GM21576 (cell line): ENCODE measurements at regions not wholly inside any gene's neighbourhood (a gene's known extent, or its start where the extent isn't known, plus 50 kb on each side); places are given as distances from the start of the nearest gene placed in this dataset.

Source experiments
- ATAC-seq: cut with Tn5 transposase; IDR thresholded peaks from one replicate; pipeline ENCODE4 v1.9.1; 2021; ENCODE audit warnings: mild to moderate bottlenecking, moderate library complexity; ENCODE audit not compliant: unreplicated experiment

DNA sequence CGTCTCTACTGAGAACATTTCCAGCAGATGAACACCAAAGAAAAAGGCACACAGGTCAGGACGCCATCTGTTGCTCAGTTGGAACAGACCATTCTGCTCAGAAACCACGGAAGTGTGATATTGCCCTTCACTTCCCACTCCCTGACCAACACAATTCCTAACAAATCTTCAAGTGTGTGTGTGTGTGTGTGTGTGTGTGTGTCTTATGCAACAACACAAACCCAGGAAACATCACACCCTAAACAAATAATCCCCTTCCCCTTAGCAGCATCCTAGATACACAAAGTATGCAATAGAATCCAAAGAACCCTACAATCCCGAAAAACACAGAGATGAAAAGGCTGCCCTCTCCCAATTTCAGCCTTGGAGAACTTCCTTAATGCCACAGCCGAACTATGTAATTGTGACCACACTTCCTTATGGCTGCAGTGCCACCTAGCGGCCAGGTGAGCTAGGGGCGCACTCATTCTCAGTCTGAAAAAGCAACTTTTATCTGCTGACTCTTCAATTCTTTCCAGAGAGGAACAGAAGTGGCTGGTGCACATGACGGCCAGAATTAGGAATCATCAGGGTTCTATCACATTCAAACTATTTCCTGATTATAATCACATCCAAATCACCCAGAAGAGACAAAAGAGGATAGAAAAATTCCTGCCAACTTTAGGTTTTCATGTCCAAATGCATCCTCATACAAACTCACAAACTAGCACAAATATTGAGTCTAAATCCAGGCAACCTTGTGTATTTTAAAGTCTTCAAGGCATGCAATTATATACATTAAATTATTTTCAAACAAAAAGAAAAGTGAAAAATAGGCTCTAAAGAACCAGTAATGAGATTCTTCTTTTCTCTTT is 164.9 kb downstream of the DHX15 start:
- peak; percentile 90 for ATAC-seq

- ATAC-seq = no peak
These were observed 167.1 kb downstream of the DHX15 start for GRCh38 chr4:24417206-24417605.

DNA sequence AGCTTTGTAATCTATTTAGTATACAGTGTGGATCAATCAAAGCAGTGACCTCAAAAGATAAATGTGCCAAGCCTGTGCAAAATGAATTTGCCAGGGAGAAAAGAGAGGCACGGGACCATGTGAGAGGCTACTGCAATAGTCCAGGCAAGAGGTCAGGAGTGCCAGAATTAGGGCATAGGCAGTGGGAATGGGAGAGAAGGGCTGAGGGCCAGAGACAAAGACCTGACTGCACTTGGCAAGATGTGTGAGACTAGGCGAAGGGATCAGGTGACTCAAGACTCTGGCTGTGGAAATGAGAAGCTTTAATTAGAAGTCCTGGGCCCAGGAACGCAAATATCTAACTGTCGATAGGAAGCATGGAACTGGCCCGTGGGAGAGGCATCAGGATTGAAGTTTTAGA is 168.1 kb downstream of the DHX15 start:
- no peak for ATAC-seq

- no peak for ATAC-seq
These were observed 171.0 kb downstream of the DHX15 start for GRCh38 chr4:24413311-24413784.

DNA sequence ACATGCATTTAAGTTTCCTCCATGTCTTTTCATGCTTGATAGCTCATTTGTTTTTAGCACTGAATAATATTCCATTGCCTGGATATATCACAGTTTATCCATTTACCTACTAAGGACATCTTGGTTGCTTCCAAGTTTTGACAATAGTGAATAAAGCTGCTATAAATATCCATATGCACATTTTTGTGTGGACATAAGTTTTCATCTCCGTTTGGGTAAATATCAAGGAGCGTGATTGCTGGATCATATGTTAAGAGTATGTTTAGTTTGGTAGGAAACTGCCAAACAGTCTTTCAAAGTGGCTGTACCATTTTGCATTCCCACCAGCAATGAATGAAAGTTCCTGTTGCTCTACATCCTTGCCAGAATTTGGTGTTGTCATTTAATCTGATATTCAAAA is 172.5 kb downstream of the DHX15 start:
- ATAC-seq = no peak

DNA sequence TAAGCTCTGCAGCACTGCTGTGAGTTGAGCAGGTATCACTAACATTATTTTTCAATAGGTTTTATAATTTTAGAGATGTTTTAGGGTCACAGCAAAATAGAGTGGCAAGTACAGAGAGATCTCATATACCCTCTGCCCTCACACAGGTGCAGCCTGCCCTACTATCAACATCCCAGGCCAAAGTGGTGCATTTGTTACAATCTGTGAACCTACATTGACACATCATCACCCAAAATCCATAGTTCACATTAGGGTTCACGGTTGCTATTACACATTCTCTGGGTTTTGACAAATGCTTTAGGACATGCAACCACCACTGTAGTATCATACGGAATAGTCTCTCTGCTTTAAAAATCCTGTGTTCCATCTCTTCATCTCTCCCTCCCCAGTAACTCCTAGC is 173.1 kb downstream of the DHX15 start:
- no peak for ATAC-seq

DNA sequence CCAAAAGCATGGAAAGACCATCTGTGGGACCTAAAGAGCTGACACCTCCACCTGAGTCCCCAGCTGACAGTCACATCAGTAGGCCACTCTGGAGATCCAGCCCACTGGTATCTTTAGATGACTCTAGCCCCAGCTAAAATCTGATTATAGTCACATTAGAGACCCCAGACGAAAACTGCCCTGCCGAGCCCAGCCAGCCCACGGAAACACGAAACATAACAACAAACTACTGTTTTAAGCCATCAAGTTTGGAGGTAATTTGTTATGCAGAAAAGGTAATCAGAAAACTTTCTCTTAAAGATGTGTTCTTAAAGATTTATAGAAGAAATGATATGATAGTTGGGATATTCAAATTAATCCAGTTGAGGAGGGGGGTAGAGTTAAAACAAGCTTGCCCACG is 175.7 kb downstream of the DHX15 start:
- no peak for ATAC-seq

- no peak for ATAC-seq
These were observed 178.4 kb downstream of the DHX15 start for GRCh38 chr4:24405926-24406325.

- no peak for ATAC-seq
These were observed 179.0 kb downstream of the DHX15 start for GRCh38 chr4:24405341-24405740.

DNA sequence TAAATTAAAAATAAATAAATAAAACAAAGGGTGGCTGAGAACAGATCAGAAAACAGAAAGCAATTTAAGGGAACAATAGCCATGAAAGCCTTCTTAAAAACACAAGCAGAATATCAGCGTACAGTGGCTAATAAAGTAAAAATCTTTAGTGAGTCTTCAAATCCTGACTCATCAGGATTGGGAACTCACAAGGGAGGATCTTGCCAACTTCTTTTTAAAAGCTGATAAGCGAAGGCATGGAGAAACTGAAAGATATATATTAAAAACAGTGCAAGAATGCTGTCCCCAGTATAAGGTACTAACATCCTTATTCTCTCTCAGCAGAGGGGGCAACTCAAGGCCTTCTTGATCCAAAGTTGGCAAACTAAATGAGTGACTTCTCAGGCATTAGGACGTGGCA is 180.1 kb downstream of the DHX15 start:
- ATAC-seq = no peak

GRCh38 chr4:24403265-24403664 is 181.1 kb downstream of the DHX15 start:
- no peak for ATAC-seq

GRCh38 chr4:24400537-24400936 is 183.8 kb downstream of the DHX15 start:
- no peak for ATAC-seq

- no peak for ATAC-seq
These were observed 187.4 kb downstream of the DHX15 start for GRCh38 chr4:24396988-24397387.

GRCh38 chr4:24395937-24396336 is 188.4 kb downstream of the DHX15 start:
- ATAC-seq = no peak

GRCh38 chr4:24394041-24394440 is 190.3 kb downstream of the DHX15 start:
- no peak for ATAC-seq

- no peak for ATAC-seq
These were observed 191.7 kb downstream of the DHX15 start for GRCh38 chr4:24392613-24393012.

GRCh38 chr4:24382381-24382780 is 202.0 kb downstream of the DHX15 start:
- ATAC-seq = peak; percentile 89

DNA sequence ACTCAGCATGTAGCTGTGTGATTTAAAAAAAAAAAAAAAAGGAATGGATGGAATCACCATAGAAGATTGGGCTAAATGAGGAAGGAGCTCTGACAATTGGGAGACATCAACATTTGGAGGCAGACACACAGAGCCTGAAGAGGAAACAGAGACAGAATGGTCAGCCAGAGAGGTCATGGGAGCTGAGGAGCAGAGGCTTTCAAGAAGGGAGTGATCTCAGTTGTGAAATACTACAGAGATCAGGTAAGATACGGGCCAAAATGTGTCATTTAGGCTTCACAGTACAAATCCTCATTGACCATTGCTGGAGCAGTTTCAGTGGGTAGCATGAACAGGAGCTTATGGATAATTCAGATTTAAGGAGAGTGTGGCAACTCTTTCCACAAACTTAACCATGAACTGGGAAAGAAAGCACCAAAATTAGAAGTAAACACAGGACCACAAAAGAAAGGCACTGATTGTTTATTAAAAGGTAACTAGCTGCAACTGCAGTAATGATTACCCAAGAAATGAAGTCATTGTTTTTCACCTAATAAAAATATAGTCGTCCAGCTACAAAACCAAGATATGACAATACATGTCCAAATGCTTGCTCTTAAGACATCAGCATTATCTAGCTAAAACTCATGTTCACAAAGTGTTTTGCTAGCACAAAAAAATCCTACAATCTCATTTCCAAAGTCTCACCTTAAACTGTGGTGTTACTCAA is 203.2 kb downstream of the DHX15 start:
- ATAC-seq = no peak

DNA sequence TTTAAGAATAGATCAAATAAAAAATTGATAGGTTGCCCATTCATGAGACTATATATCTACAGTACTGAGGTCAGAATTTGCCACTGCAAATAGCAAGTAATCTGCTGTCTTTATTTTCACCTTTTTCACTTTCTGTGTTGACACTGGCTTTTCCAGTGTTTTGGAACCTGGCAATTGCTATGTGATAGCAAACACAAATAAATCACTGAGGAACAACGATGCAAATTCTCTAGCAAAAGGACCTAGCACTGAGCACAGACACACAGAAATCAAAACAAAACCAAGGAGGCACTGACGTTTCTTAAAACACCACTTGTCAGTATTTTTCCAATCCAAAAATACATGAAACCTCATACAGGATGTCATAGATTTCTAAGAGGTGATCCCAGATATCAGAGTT is 210.7 kb downstream of the DHX15 start:
- no peak for ATAC-seq

DNA sequence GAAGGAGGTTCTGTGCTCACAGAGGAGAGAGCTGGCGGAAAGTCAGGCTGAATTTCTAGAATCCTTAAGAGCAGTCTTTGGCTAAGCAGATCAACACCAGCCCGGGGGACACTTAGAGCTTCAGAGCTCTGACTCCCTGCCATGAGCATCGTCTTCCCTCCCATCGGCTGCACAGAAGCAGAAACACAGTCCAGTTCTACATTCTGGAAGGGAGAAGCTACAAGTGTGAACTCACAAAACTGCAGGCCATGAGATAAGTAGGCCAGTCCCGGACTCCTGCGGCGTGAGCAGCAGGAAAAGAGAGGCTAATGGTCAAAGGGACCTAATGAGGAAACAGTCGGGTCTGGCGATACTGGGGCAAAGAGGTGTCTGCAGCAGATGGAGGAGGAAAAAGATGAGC is 211.5 kb downstream of the DHX15 start:
- ATAC-seq = no peak

GRCh38 chr4:24372341-24372740 is 212.0 kb downstream of the DHX15 start:
- no peak for ATAC-seq

DNA sequence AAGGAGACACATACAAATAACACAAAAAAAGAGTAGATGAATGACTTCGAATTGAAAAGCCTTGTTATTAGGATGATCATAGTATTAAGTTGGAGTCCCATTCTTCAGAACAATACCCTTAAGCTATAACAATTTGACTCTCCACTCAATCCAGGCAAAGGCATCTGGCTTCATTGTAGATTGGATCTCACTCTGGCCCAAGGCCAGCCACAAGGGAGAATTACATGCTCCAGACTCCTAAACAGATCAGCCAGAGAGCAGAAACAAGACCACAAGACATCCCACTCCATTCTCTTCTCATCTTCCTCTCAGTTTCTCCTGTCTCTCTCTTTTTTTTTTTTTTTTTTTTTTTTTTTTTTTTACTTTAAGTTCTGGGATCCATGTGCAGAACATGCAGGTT is 213.9 kb downstream of the DHX15 start:
- no peak for ATAC-seq
